ENCODE measurements at regions not wholly inside any gene's neighbourhood (a gene's known extent, or its start where the extent isn't known, plus 50 kb on each side); places are given as distances from the start of the nearest gene placed in this dataset.
A peak's percentile ranks its signal among the peaks of the same experiment; 100 is the strongest.
"Not testable (repeated sequence)": the region's sequence is repeated elsewhere in the genome, so short reads cannot be mapped to it uniquely, and the experiment has no call there.

DNA sequence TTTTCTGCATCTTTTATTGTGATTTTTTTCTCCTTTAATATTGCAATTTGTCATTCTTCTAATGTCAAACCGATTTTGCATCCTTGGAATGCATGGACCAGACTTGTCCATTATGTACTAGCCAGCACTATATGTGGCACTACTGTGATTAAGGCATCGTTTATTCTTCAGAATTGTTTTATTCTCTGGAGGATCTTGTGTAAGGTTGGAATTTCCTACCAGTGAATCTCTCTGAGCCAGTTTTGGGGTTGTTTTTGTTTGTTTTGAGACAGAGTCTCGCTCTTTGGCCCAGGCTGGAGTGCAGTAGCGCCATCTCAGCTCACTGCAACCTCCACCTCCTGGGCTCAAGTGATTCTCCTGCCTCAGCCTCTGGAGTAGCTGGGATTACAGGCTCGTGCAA is 58.5 kb downstream of the IGLL5 start:
- no peak for DNase-seq (ENCODE audit: low read depth)

- no peak for DNase-seq (ENCODE audit: low read depth)
These were observed 61.3 kb downstream of the IGLL5 start for GRCh38 chr22:22948651-22949571.

DNA sequence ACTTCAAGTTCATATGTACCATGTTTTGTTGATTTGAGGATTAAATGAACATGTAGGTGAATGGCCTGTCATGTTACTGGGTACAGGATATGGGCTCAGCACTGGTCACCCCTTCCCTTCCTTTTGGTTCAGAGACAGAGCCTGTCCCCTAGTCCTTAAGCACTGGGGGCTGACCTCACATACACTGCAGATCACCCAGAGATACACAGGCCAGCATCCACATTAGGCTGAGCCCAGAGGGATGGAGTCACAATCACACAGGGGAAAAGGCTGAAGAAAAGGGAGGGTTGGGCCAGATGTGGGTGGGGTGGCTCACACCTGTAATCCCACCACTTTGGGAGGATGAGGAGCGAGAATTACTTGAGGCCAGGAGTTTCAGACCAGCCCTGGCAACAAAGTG is 62.3 kb downstream of the IGLL5 start:
- no peak for DNase-seq (ENCODE audit: low read depth)

GRCh38 chr22:22951035-22951434 is 63.4 kb downstream of the IGLL5 start:
- no peak for DNase-seq (ENCODE audit: low read depth)

- DNase-seq (ENCODE audit: low read depth) = no peak
These were observed 65.1 kb downstream of the IGLL5 start for GRCh38 chr22:22952531-22953280.

GRCh38 chr22:22953791-22954190 is 66.2 kb downstream of the IGLL5 start:
- DNase-seq (ENCODE audit: low read depth) = no peak

DNA sequence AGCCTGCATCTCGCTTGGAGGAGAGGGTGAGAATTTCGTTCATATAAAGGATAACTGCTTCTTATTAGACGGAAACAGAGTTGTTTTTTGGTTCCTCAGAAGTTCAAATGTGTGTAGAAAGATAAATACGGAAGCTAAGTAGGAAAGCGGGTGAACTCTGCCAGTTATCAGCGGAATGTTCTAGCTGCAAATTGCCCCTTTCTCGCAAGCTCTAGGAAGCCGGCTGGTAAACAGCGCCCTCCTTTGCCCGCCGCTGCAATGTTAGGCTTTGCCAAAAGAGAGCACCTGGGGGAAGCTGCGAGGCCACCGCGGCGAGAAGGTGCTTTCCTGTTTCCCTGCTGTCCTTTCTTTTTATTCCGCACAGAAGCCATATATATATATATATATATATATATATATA is 67.0 kb downstream of the IGLL5 start:
- DNase-seq (ENCODE audit: low read depth) = no peak

- DNase-seq (ENCODE audit: low read depth) = no peak
These were observed 67.7 kb downstream of the IGLL5 start for GRCh38 chr22:22955276-22955798.

GRCh38 chr22:22955866-22956535 is 68.4 kb downstream of the IGLL5 start:
- DNase-seq (ENCODE audit: low read depth) = peak; percentile 67

- DNase-seq (ENCODE audit: low read depth) = no peak
These were observed 69.5 kb downstream of the IGLL5 start for GRCh38 chr22:22957090-22957489.

DNA sequence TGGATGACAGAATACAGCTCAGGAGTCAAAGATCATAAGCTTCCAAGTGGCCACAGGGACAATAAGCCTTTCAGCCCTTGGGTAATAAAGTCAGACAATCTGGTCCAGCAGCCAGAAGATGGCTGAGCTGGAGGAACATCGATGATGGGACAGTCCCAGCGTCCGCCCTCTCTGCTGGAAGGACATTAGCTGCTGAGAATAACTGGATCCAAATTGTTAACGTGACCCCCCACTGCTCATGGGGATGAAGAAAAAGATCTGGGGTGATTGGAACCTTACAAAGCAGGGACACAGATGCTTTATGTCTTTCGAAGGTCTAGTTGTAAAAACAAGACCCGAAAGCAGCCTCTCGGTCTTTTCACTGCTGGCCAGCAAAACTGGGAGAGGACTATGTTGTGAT is 71.0 kb downstream of the IGLL5 start:
- no peak for DNase-seq (ENCODE audit: low read depth)

- DNase-seq (ENCODE audit: low read depth) = peak; percentile 35
These were observed 71.7 kb downstream of the IGLL5 start for GRCh38 chr22:22959147-22959827.

- no peak for DNase-seq (ENCODE audit: low read depth)
These were observed 72.7 kb downstream of the IGLL5 start for GRCh38 chr22:22960307-22960706.

GRCh38 chr22:22961574-22961973 is 74.0 kb downstream of the IGLL5 start:
- no peak for DNase-seq (ENCODE audit: low read depth)

- no peak for DNase-seq (ENCODE audit: low read depth)
These were observed 80.8 kb downstream of the IGLL5 start for GRCh38 chr22:22968366-22968765.

DNA sequence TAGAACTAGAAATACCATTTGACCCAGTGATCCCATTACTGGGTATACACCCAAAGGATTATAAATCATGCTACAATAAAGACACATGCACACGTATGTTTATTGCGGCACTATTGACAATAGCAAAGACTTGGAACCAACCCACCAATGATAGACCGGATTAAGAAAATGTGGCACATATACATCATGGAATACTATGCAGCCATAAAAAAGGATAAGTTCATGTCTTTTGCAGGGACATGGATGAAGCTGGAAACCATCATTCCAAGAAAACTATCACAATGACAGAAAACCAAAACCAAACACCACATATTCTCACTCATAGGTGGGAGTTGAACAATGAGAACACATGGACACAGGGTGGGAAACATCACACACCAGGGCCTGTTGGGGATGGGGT is 85.0 kb downstream of the IGLL5 start:
- not testable (repeated sequence) for DNase-seq (ENCODE audit: low read depth)

DNA sequence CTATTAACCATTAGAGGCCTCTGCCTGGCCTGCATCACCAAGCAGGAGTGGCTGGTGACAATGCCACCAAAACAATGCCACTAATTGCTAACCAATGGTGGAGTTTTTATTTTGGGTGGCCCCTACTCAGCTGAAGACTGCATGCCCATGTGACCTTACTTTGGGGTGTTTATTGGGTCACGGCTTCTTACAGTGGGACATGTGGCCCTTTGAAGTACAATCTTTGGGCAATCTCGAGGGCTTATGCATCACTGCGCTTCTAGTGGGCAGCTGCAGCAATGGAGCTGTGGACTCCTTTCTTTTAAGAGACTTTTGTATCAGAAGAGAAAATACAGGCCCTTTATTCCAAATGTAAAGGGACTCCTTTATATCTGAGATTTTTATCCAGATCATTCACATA is 85.7 kb downstream of the IGLL5 start:
- no peak for DNase-seq (ENCODE audit: low read depth)

DNA sequence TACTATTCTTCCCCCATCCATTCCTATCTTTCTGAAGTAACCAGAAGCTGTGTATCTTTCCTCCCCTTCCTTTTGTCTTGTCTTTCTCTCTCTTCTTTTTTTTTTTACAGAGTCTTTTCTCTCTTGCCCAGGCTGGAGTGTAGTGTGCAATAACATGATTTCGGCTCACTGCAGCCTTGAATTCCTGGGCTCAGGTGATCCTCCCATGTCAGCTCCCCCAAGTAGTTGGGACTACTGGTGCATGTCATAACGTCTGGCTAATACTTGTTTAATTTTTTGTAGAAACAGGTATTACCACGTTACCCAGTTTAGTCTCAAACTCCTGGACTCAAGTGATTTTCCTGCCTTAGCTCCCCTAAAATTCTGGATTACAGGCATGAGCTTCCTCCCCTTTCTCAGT is 86.5 kb downstream of the IGLL5 start:
- DNase-seq (ENCODE audit: low read depth) = no peak

GRCh38 chr22:22974795-22975580 is 87.4 kb downstream of the IGLL5 start:
- no peak for DNase-seq (ENCODE audit: low read depth)

DNA sequence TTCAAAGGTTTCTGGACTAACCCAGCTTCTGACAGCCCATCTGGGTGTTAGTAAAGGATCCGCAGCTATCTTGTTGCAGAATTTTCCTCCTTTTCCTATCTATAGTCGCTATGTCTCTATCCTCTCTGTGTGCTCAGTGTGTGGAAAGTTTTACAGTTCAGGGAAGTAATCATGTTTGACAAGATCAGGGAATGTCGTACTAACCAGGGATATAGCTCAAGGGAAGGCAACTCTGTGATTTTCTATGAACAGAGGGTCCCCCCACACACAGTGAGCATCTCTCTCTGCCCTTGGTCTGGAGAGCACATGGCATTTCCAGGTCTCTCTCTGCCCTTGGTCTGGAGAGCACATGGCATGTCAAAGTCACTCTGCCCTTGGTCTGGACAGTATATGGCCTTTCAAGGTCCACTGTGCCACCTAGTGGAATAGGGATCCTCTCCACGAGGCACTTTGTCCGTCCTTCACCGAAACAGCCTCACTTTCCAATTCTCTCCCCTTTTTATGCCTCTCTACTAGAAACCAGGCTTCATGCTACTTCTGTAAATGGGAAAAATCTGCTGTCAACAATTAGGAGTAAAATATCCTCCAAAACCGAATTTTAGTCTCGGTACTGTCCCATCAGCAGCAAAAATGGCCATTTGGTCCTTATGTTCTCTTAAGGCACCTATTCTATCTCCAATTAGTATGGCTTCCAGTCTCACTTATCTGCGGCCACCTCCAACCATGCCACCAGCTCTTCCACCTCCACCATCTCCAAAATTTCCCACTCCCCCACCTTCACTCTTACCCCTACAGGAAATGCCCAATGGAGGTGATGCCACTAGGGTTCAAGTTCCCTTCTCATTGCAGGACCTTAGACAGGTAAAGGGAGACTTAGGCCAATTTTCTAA is 88.7 kb downstream of the IGLL5 start:
- DNase-seq (ENCODE audit: low read depth) = no peak
